ENCODE measurements at regions not wholly inside any gene's neighbourhood (a gene's known extent, or its start where the extent isn't known, plus 50 kb on each side); places are given as distances from the start of the nearest gene placed in this dataset.

GRCh38 chr6:149260214-149260874 lies 57.2 kb upstream of the TAB2 start:
- TF ChIP-seq CTCF (IDR thresholded peaks at IDR 0.05; ENCODE audit: poor library complexity) (no peak), EZH2 (IDR thresholded peaks at IDR 0.05; ENCODE audit: borderline replicate concordance) (no peak)

Measured in hepatocyte (in vitro differentiated cells).